OCI-LY3 (cell line): ENCODE measurements at regions not wholly inside any gene's neighbourhood (a gene's known extent, or its start where the extent isn't known, plus 50 kb on each side); places are given as distances from the start of the nearest gene placed in this dataset.

Experiments used
- H2AFZ ChIP-seq: fragments of 200-600, 300-600 bp; shearing (Covaris generic); 2 replicates; pipeline ENCODE4 v1.6.0; 2014; ENCODE audit warnings: antibody characterized with exemption, low read depth, low read length
- H3K27ac ChIP-seq: fragments of 200-600, 300-600 bp; sonication (generic); 2 replicates; pipeline ENCODE4 v1.5.1; 2014; ENCODE audit warnings: mild to moderate bottlenecking, low read length, moderate library complexity, mixed read lengths
- H3K27me3 ChIP-seq: fragments of 200-600, 300-600 bp; sonication (generic); 2 replicates; pipeline ENCODE4 v1.6.1; 2014; ENCODE audit warnings: low read depth, low read length, mixed read lengths
- H3K36me3 ChIP-seq: fragments of 200-600, 300-600 bp; sonication (generic); replicated peaks from 2 replicates; pipeline ENCODE3; 2014; ENCODE audit warnings: low read depth, low read length, mixed read lengths
- H3K4me1 ChIP-seq: fragments of 300-600, 200-600 bp; sonication (generic); 2 replicates; pipeline ENCODE4 v1.6.1; 2014; ENCODE audit warnings: low read length, mixed read lengths
- H3K4me2 ChIP-seq: fragments of 200-600, 300-600 bp; sonication (generic); 2 replicates; pipeline ENCODE4 v1.6.1; 2014; ENCODE audit warnings: low read length, mixed read lengths
- H3K4me3 ChIP-seq: fragments of 300-600, 200-600 bp; sonication (generic); 2 replicates; pipeline ENCODE4 v1.5.1; 2014; ENCODE audit warnings: antibody characterized with exemption, mild to moderate bottlenecking, low read length, moderate library complexity
- H3K79me2 ChIP-seq: fragments of 300-600, 200-600 bp; shearing (Covaris generic); 2 replicates; pipeline ENCODE4 v1.6.1; 2014; ENCODE audit warnings: mild to moderate bottlenecking, low read length, mixed read lengths
- H3K9ac ChIP-seq: fragments of 300-600, 200-600 bp; shearing (Covaris generic); 2 replicates; pipeline ENCODE4 v1.6.0; 2014; ENCODE audit warnings: mild to moderate bottlenecking, low read length, moderate library complexity
- H3K9me3 ChIP-seq: fragments of 200-600, 300-600 bp; shearing (Covaris generic); 2 replicates; pipeline ENCODE4 v1.6.1; 2014; ENCODE audit warnings: low read length, mixed read lengths; ENCODE audit not compliant: insufficient read depth
- H4K20me1 ChIP-seq: fragments of 200-600, 300-600 bp; sonication (generic); 2 replicates; pipeline ENCODE4 v1.6.1; 2016; ENCODE audit warnings: low read length, mixed read lengths; ENCODE audit not compliant: insufficient read depth
- CTCF ChIP-seq: fragments of 200-600, 300-600 bp; sonication (generic); IDR thresholded peaks from 2 replicates; pipeline ENCODE4 v1.5.1; 2014; ENCODE audit warnings: antibody characterized with exemption, low read length, low read depth
- EZH2phosphoT487 ChIP-seq: fragments of 200-600 bp; shearing (Covaris generic); IDR thresholded peaks from 2 replicates; pipeline ENCODE4 v1.6.1; 2018; ENCODE audit warnings: antibody characterized with exemption, mixed run types, low read depth

- Histone ChIP-seq H3K4me3 (no peak overlapping the region), H3K4me1 (no peaks in the 10 kb centered on the region), H3K79me2 (no peaks in the 10 kb centered on the region), H4K20me1 (no peaks in the 10 kb centered on the region), H3K9ac (no peak overlapping the region), H3K9me3 (peaks cover 4% of the 10 kb centered on the region; the same call in 1 of the 2 replicates), H3K27me3 (no peaks in the 10 kb centered on the region), H2AFZ (no peak overlapping the region), H3K36me3 (no peaks in the 10 kb centered on the region), H3K27ac (no peak overlapping the region), H3K4me2 (0 out of 2 replicates have a peak overlapping the region, but pooled peaks have one; percentile 2)
- TF ChIP-seq CTCF, result no peak
Measured at GRCh38 chr4:166172619-166173018, 299.6 kb downstream of the TLL1 start.

GRCh38 chr4:166174717-166175490 lies 301.9 kb downstream of the TLL1 start:
- Histone ChIP-seq H2AFZ (no peak overlapping the region), H3K79me2 (no peaks in the 10 kb centered on the region), H3K27me3 (no peaks in the 10 kb centered on the region), H4K20me1 (no peaks in the 10 kb centered on the region), H3K4me2 (no peak overlapping the region), H3K27ac (no peak overlapping the region), H3K9ac (no peak overlapping the region), H3K4me1 (no peaks in the 10 kb centered on the region), H3K36me3 (no peaks in the 10 kb centered on the region), H3K9me3 (peaks cover 4% of the 10 kb centered on the region; the same call in 1 of the 2 replicates), H3K4me3 (no peak overlapping the region)
- TF ChIP-seq EZH2phosphoT487 (no peak), CTCF (no peak)

- no peaks in the 10 kb centered on the region for H3K4me1 ChIP-seq
- H3K4me2 ChIP-seq, result no peak overlapping the region
- H2AFZ ChIP-seq, result no peak overlapping the region
- peaks cover 8% of the 10 kb centered on the region; the same call in 1 of the 2 replicates for H3K9me3 ChIP-seq
- H3K4me3 ChIP-seq, result no peak overlapping the region
- no peak overlapping the region for H3K27ac ChIP-seq
- no peaks in the 10 kb centered on the region for H3K27me3 ChIP-seq
- TF ChIP-seq CTCF (no peak), EZH2phosphoT487 (no peak)
- no peaks in the 10 kb centered on the region for H3K79me2 ChIP-seq
- H3K36me3 ChIP-seq, result no peaks in the 10 kb centered on the region
- no peaks in the 10 kb centered on the region for H4K20me1 ChIP-seq
- H3K9ac ChIP-seq, result no peak overlapping the region
Measured at GRCh38 chr4:166182145-166182544, 309.1 kb downstream of the TLL1 start.

- no peaks in the 10 kb centered on the region for H3K27me3 ChIP-seq
- no peak overlapping the region for H3K4me3 ChIP-seq
- H3K36me3 ChIP-seq, result no peaks in the 10 kb centered on the region
- H2AFZ ChIP-seq, result no peak overlapping the region
- H3K79me2 ChIP-seq, result no peaks in the 10 kb centered on the region
- H4K20me1 ChIP-seq, result no peaks in the 10 kb centered on the region
- TF ChIP-seq EZH2phosphoT487, result no peak
- no peak for TF ChIP-seq CTCF
- H3K27ac ChIP-seq, result no peak overlapping the region
- H3K9ac ChIP-seq, result no peak overlapping the region
- H3K9me3 ChIP-seq, result no peaks in the 10 kb centered on the region
- H3K4me2 ChIP-seq, result no peak overlapping the region
- no peaks in the 10 kb centered on the region for H3K4me1 ChIP-seq
Measured at GRCh38 chr4:166195101-166195500, 322.1 kb downstream of the TLL1 start.
